ENCODE measurements at regions not wholly inside any gene's neighbourhood (a gene's known extent, or its start where the extent isn't known, plus 50 kb on each side); places are given as distances from the start of the nearest gene placed in this dataset.

- peak; percentile 11 to 74 (median 53) for DNase-seq
These were observed 160.6 kb downstream of the IRF8 start for GRCh38 chr16:86059253-86060171.

GRCh38 chr16:86060381-86061317 is 161.7 kb downstream of the IRF8 start:
- DNase-seq: no peak

- no peak for DNase-seq
These were observed 162.3 kb downstream of the IRF8 start for GRCh38 chr16:86061318-86061695.

- DNase-seq: peak; percentile 14 to 83 (median 59)
These were observed 162.8 kb downstream of the IRF8 start for GRCh38 chr16:86061721-86062120.

GRCh38 chr16:86062271-86062965 is 163.5 kb downstream of the IRF8 start:
- DNase-seq: no peak

GRCh38 chr16:86063760-86064405 is 164.9 kb downstream of the IRF8 start:
- peak in 1 of 3 donors; percentile 59 for DNase-seq

GRCh38 chr16:86064431-86065250 is 165.7 kb downstream of the IRF8 start:
- no peak for DNase-seq

- DNase-seq: no peak
These were observed 166.7 kb downstream of the IRF8 start for GRCh38 chr16:86065711-86066110.

- DNase-seq: no peak
These were observed 167.8 kb downstream of the IRF8 start for GRCh38 chr16:86066811-86067210.

GRCh38 chr16:86067516-86067915 is 168.6 kb downstream of the IRF8 start:
- no peak for DNase-seq

- no peak for DNase-seq
These were observed 169.0 kb downstream of the IRF8 start for GRCh38 chr16:86067936-86068335.

- no peak for DNase-seq
These were observed 169.8 kb downstream of the IRF8 start for GRCh38 chr16:86068722-86069121.

- DNase-seq: no peak
These were observed 170.9 kb downstream of the IRF8 start for GRCh38 chr16:86069736-86070298.

- DNase-seq: no peak
These were observed 171.5 kb downstream of the IRF8 start for GRCh38 chr16:86070484-86070883.

- DNase-seq: no peak
These were observed 172.0 kb downstream of the IRF8 start for GRCh38 chr16:86070971-86071370.

GRCh38 chr16:86071611-86072240 is 172.8 kb downstream of the IRF8 start:
- DNase-seq: no peak

GRCh38 chr16:86072328-86073102 is 173.6 kb downstream of the IRF8 start:
- DNase-seq: peak; percentile 47 to 84 (median 73)

- no peak for DNase-seq
These were observed 174.2 kb downstream of the IRF8 start for GRCh38 chr16:86073103-86073625.

Measured in muscle of back (tissue), 3 donors.